GM18520 (cell line): ENCODE measurements at regions not wholly inside any gene's neighbourhood (a gene's known extent, or its start where the extent isn't known, plus 50 kb on each side); places are given as distances from the start of the nearest gene placed in this dataset.
A peak's percentile ranks its signal among the peaks of the same experiment; 100 is the strongest.

ENCODE experiments used
- ATAC-seq: cut with Tn5 transposase; IDR thresholded peaks from one replicate; pipeline ENCODE4 v1.9.1; 2021; ENCODE audit not compliant: unreplicated experiment

- ATAC-seq, result no peak
These were observed 238.5 kb downstream of the LTN1 start for GRCh38 chr21:28754127-28754611.

- ATAC-seq, result no peak
These were observed 240.5 kb downstream of the LTN1 start for GRCh38 chr21:28752131-28752530.

GRCh38 chr21:28751176-28751575, 241.5 kb downstream of the LTN1 start:
- no peak for ATAC-seq

GRCh38 chr21:28750565-28750964, 242.1 kb downstream of the LTN1 start:
- no peak for ATAC-seq

- no peak for ATAC-seq
These were observed 243.1 kb downstream of the LTN1 start for GRCh38 chr21:28749536-28749935.

GRCh38 chr21:28747464-28747863, 245.2 kb downstream of the LTN1 start:
- ATAC-seq, result no peak

GRCh38 chr21:28746166-28746565, 246.5 kb downstream of the LTN1 start:
- ATAC-seq, result no peak

GRCh38 chr21:28745131-28746016, 247.3 kb downstream of the LTN1 start:
- ATAC-seq, result peak; percentile 82

- no peak for ATAC-seq
These were observed 249.0 kb downstream of the LTN1 start for GRCh38 chr21:28743723-28744122.

GRCh38 chr21:28742527-28742926, 250.2 kb downstream of the LTN1 start:
- no peak for ATAC-seq

- no peak for ATAC-seq
These were observed 252.6 kb downstream of the LTN1 start for GRCh38 chr21:28740125-28740524.

- peak; percentile 47 for ATAC-seq
These were observed 253.8 kb downstream of the LTN1 start for GRCh38 chr21:28738882-28739281.

GRCh38 chr21:28738420-28738704, 254.3 kb downstream of the LTN1 start:
- ATAC-seq, result no peak

- ATAC-seq, result no peak
These were observed 254.8 kb downstream of the LTN1 start for GRCh38 chr21:28737674-28738419.

- no peak for ATAC-seq
These were observed 258.0 kb downstream of the LTN1 start for GRCh38 chr21:28734522-28735175.

- no peak for ATAC-seq
These were observed 260.9 kb downstream of the LTN1 start for GRCh38 chr21:28731700-28732321.

- ATAC-seq, result no peak
These were observed 262.8 kb downstream of the LTN1 start for GRCh38 chr21:28729887-28730286.

GRCh38 chr21:28727809-28728208, 264.9 kb downstream of the LTN1 start:
- no peak for ATAC-seq

GRCh38 chr21:28725396-28725795, 267.3 kb downstream of the LTN1 start:
- no peak for ATAC-seq

GRCh38 chr21:28723646-28724045, 269.0 kb downstream of the LTN1 start:
- ATAC-seq, result no peak

- no peak for ATAC-seq
These were observed 273.0 kb downstream of the LTN1 start for GRCh38 chr21:28719723-28720122.
